Uterus (tissue), 2 donors: ENCODE measurements at regions not wholly inside any gene's neighbourhood (a gene's known extent, or its start where the extent isn't known, plus 50 kb on each side); places are given as distances from the start of the nearest gene placed in this dataset.

Experiments
- POLR2A ChIP-seq, 2 donors: fragments of 450-650 bp; IDR thresholded peaks; one replicate each; pipeline ENCODE4 v1.6.1; 2016; ENCODE audit warnings: antibody characterized with exemption in 2 of 2, mild to moderate bottlenecking in 1 of 2, moderate library complexity in 1 of 2
- TF ChIP-seq, protein P1 (sequence below), 4 experiments: fragments of 200-600 bp in 2 of 4; fragments of 450-650 bp in 2 of 4; sonication (generic) in 2 of 4; IDR thresholded peaks; one replicate each; pipeline ENCODE4 v1.5.1; 2016 to 2019; ENCODE audit warnings: antibody characterized with exemption in 4 of 4, mild to moderate bottlenecking in 2 of 4, moderate library complexity in 1 of 4

DNA sequence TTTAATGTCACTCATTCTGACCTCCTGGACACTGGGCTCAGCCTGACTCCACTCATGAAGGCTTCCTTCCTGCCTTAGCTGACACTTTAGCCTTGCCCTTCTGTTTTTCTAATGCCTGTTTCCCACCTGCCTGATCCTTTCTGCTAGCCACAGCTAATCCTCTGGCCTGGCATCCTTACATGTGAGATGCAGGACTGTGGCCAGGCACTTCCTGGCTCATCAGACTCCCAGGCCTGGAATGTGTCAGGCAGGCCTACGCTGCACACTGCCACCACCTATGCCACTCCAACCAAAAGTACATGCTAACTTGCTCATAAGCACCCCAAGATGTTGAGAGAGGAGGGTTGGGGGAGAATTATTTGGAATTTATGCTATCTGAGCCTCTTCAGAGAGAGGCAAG, 138.8 kb upstream of the NALF2 start:
- TF ChIP-seq, protein P1, sequence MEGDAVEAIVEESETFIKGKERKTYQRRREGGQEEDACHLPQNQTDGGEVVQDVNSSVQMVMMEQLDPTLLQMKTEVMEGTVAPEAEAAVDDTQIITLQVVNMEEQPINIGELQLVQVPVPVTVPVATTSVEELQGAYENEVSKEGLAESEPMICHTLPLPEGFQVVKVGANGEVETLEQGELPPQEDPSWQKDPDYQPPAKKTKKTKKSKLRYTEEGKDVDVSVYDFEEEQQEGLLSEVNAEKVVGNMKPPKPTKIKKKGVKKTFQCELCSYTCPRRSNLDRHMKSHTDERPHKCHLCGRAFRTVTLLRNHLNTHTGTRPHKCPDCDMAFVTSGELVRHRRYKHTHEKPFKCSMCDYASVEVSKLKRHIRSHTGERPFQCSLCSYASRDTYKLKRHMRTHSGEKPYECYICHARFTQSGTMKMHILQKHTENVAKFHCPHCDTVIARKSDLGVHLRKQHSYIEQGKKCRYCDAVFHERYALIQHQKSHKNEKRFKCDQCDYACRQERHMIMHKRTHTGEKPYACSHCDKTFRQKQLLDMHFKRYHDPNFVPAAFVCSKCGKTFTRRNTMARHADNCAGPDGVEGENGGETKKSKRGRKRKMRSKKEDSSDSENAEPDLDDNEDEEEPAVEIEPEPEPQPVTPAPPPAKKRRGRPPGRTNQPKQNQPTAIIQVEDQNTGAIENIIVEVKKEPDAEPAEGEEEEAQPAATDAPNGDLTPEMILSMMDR (IDR thresholded peaks at IDR 0.05): no peak
- TF ChIP-seq POLR2A (IDR thresholded peaks at IDR 0.05): no peak
